Suprapubic skin (tissue), 4 donors: ENCODE measurements at regions not wholly inside any gene's neighbourhood (a gene's known extent, or its start where the extent isn't known, plus 50 kb on each side); places are given as distances from the start of the nearest gene placed in this dataset.
"Not testable (repeated sequence)": the region's sequence is repeated elsewhere in the genome, so short reads cannot be mapped to it uniquely, and the experiment has no call there.

Experiments used
- CTCF ChIP-seq, 2 donors: fragments of 200-600 bp in 1 of 2; fragments of 450-650 bp in 1 of 2; sonication (generic) in 1 of 2; IDR thresholded peaks; one replicate each; pipeline ENCODE4 v1.5.1; 2016 to 2019; ENCODE audit warnings: antibody characterized with exemption in 2 of 2, mild to moderate bottlenecking in 1 of 2, moderate library complexity in 1 of 2
- EP300 ChIP-seq: sonication (generic); formaldehyde crosslinking; IDR thresholded peaks from one replicate; pipeline ENCODE4 v1.6.1; 2017; ENCODE audit warnings: antibody characterized with exemption
- POLR2A ChIP-seq, 2 donors: fragments of 450-650 bp; IDR thresholded peaks; one replicate each; pipeline ENCODE4 v1.6.1; 2017; ENCODE audit warnings: antibody characterized with exemption in 2 of 2, mild to moderate bottlenecking in 2 of 2, moderate library complexity in 2 of 2
- POLR2AphosphoS5 ChIP-seq, 3 donors: sonication (generic); formaldehyde crosslinking; IDR thresholded peaks; one replicate each; pipeline ENCODE4 v1.6.1; 2017; ENCODE audit warnings: antibody characterized with exemption in 3 of 3

- not testable (repeated sequence) for TF ChIP-seq POLR2A (IDR thresholded peaks at IDR 0.05); CTCF (IDR thresholded peaks at IDR 0.05); POLR2AphosphoS5 (IDR thresholded peaks at IDR 0.05); EP300
Observed at GRCh38 chr5:114844711-114845110, 325.0 kb downstream of the TRIM36 start.
